ENCODE measurements at regions not wholly inside any gene's neighbourhood (a gene's known extent, or its start where the extent isn't known, plus 50 kb on each side); places are given as distances from the start of the nearest gene placed in this dataset.

- ATAC-seq (peak; percentile 78), DNase-seq (ENCODE audit: low spot score) (peak; percentile 77)
These were observed 84.4 kb upstream of the SYPL1 start for GRCh38 chr7:106196460-106197021.

GRCh38 chr7:106193661-106194060, 81.5 kb upstream of the SYPL1 start:
- DNase-seq (ENCODE audit: low spot score) (no peak), ATAC-seq (no peak)

GRCh38 chr7:106190589-106191330, 78.6 kb upstream of the SYPL1 start:
- no peak for ATAC-seq
- DNase-seq (ENCODE audit: low spot score), result no peak

- ATAC-seq (no peak), DNase-seq (ENCODE audit: low spot score) (no peak)
These were observed 75.7 kb upstream of the SYPL1 start for GRCh38 chr7:106187613-106188350.

GRCh38 chr7:106185719-106186118, 73.6 kb upstream of the SYPL1 start:
- DNase-seq (ENCODE audit: low spot score), result no peak
- ATAC-seq, result no peak

- no peak for DNase-seq (ENCODE audit: low spot score)
- ATAC-seq, result no peak
These were observed 71.8 kb upstream of the SYPL1 start for GRCh38 chr7:106183952-106184351.

GRCh38 chr7:106182904-106183303, 70.8 kb upstream of the SYPL1 start:
- no peak for ATAC-seq
- no peak for DNase-seq (ENCODE audit: low spot score)

GRCh38 chr7:106181658-106182265, 69.7 kb upstream of the SYPL1 start:
- DNase-seq (ENCODE audit: low spot score), result no peak
- ATAC-seq, result no peak

GRCh38 chr7:106180721-106181120, 68.6 kb upstream of the SYPL1 start:
- DNase-seq (ENCODE audit: low spot score) (no peak), ATAC-seq (no peak)

GRCh38 chr7:106179256-106179655, 67.1 kb upstream of the SYPL1 start:
- ATAC-seq (peak; percentile 0), DNase-seq (ENCODE audit: low spot score) (no peak)

GRCh38 chr7:106178593-106179134, 66.6 kb upstream of the SYPL1 start:
- ATAC-seq, result peak; percentile 69
- DNase-seq (ENCODE audit: low spot score), result no peak

GRCh38 chr7:106177738-106178592, 65.9 kb upstream of the SYPL1 start:
- peak; percentile 55 for ATAC-seq
- peak; percentile 87 for DNase-seq (ENCODE audit: low spot score)

GRCh38 chr7:106177300-106177690, 65.2 kb upstream of the SYPL1 start:
- ATAC-seq (no peak), DNase-seq (ENCODE audit: low spot score) (no peak)

GRCh38 chr7:106176414-106177299, 64.5 kb upstream of the SYPL1 start:
- DNase-seq (ENCODE audit: low spot score), result peak; percentile 92
- peak; percentile 71 for ATAC-seq

GRCh38 chr7:106175507-106175906, 63.4 kb upstream of the SYPL1 start:
- no peak for ATAC-seq
- no peak for DNase-seq (ENCODE audit: low spot score)

GRCh38 chr7:106170651-106171050, 58.5 kb upstream of the SYPL1 start:
- ATAC-seq (no peak), DNase-seq (ENCODE audit: low spot score) (no peak)

GRCh38 chr7:106169821-106170610, 57.9 kb upstream of the SYPL1 start:
- no peak for DNase-seq (ENCODE audit: low spot score)
- no peak for ATAC-seq

- DNase-seq (ENCODE audit: low spot score) (no peak), ATAC-seq (peak; percentile 58)
These were observed 55.5 kb upstream of the SYPL1 start for GRCh38 chr7:106167439-106168136.
